GM08714 (cell line): ENCODE measurements at regions not wholly inside any gene's neighbourhood (a gene's known extent, or its start where the extent isn't known, plus 50 kb on each side); places are given as distances from the start of the nearest gene placed in this dataset.
"Not testable (repeated sequence)": the region's sequence is repeated elsewhere in the genome, so short reads cannot be mapped to it uniquely, and the experiment has no call there.

Experiments
- H3K4me3 ChIP-seq: fragments of 200-500 bp; sonication (Bioruptor generic); 2 replicates; pipeline ENCODE4 v1.5.1; 2014; ENCODE audit warnings: mild to moderate bottlenecking, low read length, inconsistent platforms
- ZNF274 ChIP-seq: IDR thresholded peaks from 2 replicates; pipeline ENCODE4 v1.6.1; 2012; ENCODE audit warnings: mild to moderate bottlenecking, low read depth, low read length

- no peak overlapping the region for H3K4me3 ChIP-seq
- no peak for TF ChIP-seq ZNF274
Measured at GRCh38 chr2:58608146-58608545, 367.0 kb upstream of the FANCL start.

- no peak overlapping the region for H3K4me3 ChIP-seq
Measured at GRCh38 chr2:58607448-58607847, 366.3 kb upstream of the FANCL start.

GRCh38 chr2:58606799-58607198, 365.7 kb upstream of the FANCL start:
- no peak overlapping the region for H3K4me3 ChIP-seq
- no peak for TF ChIP-seq ZNF274

More at GRCh38 chr2:58607448-58607847, 366.3 kb upstream of the FANCL start:
- TF ChIP-seq ZNF274, result no peak

GRCh38 chr2:58604096-58604495, 363.0 kb upstream of the FANCL start:
- TF ChIP-seq ZNF274, result no peak
- H3K4me3 ChIP-seq, result no peak overlapping the region

- no peak for TF ChIP-seq ZNF274
- H3K4me3 ChIP-seq, result no peak overlapping the region
Measured at GRCh38 chr2:58601017-58601416, 359.9 kb upstream of the FANCL start.

- no peak overlapping the region for H3K4me3 ChIP-seq
- TF ChIP-seq ZNF274, result no peak
Measured at GRCh38 chr2:58598171-58598570, 357.0 kb upstream of the FANCL start.

- no peak for TF ChIP-seq ZNF274
- H3K4me3 ChIP-seq, result no peak overlapping the region
Measured at GRCh38 chr2:58595714-58596113, 354.6 kb upstream of the FANCL start.

GRCh38 chr2:58594762-58595161, 353.6 kb upstream of the FANCL start:
- no peak for TF ChIP-seq ZNF274
- H3K4me3 ChIP-seq, result no peak overlapping the region

- no peak for TF ChIP-seq ZNF274
- no peak overlapping the region for H3K4me3 ChIP-seq
Measured at GRCh38 chr2:58594175-58594574, 353.1 kb upstream of the FANCL start.

- not testable (repeated sequence) for H3K4me3 ChIP-seq
Measured at GRCh38 chr2:58586178-58586577, 345.1 kb upstream of the FANCL start.

GRCh38 chr2:58585233-58585632, 344.1 kb upstream of the FANCL start:
- no peak overlapping the region for H3K4me3 ChIP-seq
- TF ChIP-seq ZNF274, result no peak

GRCh38 chr2:58584606-58585118, 343.5 kb upstream of the FANCL start:
- H3K4me3 ChIP-seq, result no peak overlapping the region
- TF ChIP-seq ZNF274, result no peak

GRCh38 chr2:58578276-58578675, 337.2 kb upstream of the FANCL start:
- no peak for TF ChIP-seq ZNF274
- no peak overlapping the region for H3K4me3 ChIP-seq

- TF ChIP-seq ZNF274, result no peak
- H3K4me3 ChIP-seq, result no peak overlapping the region
Measured at GRCh38 chr2:58574873-58575272, 333.7 kb upstream of the FANCL start.

GRCh38 chr2:58572731-58573130, 331.6 kb upstream of the FANCL start:
- TF ChIP-seq ZNF274, result no peak
- H3K4me3 ChIP-seq, result no peak overlapping the region

- no peak for TF ChIP-seq ZNF274
- no peak overlapping the region for H3K4me3 ChIP-seq
Measured at GRCh38 chr2:58571181-58571852, 330.2 kb upstream of the FANCL start.
